Loucy (cell line): ENCODE measurements at regions not wholly inside any gene's neighbourhood (a gene's known extent, or its start where the extent isn't known, plus 50 kb on each side); places are given as distances from the start of the nearest gene placed in this dataset.

Experiments used
- H2AFZ ChIP-seq: fragments of 200-600 bp; sonication (generic); 2 replicates; pipeline ENCODE4 v1.6.0; 2016; ENCODE audit warnings: antibody characterized with exemption, mild to moderate bottlenecking, low read length, moderate library complexity
- H3F3A ChIP-seq: fragments of 200-600 bp; 2 replicates; pipeline ENCODE4 v1.6.0; 2016; ENCODE audit warnings: antibody characterized with exemption, low read depth, mild to moderate bottlenecking
- H3K27me3 ChIP-seq: fragments of 200-600 bp; sonication (generic); 2 replicates; pipeline ENCODE4 v1.6.1; 2014; ENCODE audit warnings: low read length, mild to moderate bottlenecking; ENCODE audit not compliant: insufficient read depth, poor library complexity, severe bottlenecking
- H3K36me3 ChIP-seq: fragments of 200-600 bp; sonication (generic); 2 replicates; pipeline ENCODE4 v1.6.1; 2016; ENCODE audit warnings: low read length; ENCODE audit not compliant: insufficient read depth
- H3K4me1 ChIP-seq: fragments of 200-600 bp; sonication (generic); 2 replicates; pipeline ENCODE4 v1.5.1; 2014; ENCODE audit warnings: low read length, mild to moderate bottlenecking; ENCODE audit not compliant: insufficient read depth, poor library complexity, severe bottlenecking
- H3K4me2 ChIP-seq: fragments of 200-600 bp; sonication (generic); 2 replicates; pipeline ENCODE4 v1.6.0; 2014; ENCODE audit warnings: antibody characterized with exemption, low read length, low read depth, mild to moderate bottlenecking; ENCODE audit not compliant: poor library complexity, severe bottlenecking
- H3K4me3 ChIP-seq: fragments of 200-600 bp; sonication (generic); 2 replicates; pipeline ENCODE4 v1.5.1; 2014; ENCODE audit warnings: low read length, mild to moderate bottlenecking, mixed read lengths; ENCODE audit not compliant: poor library complexity, severe bottlenecking
- H3K79me2 ChIP-seq: fragments of 200-600 bp; sonication (generic); 2 replicates; pipeline ENCODE4 v1.6.1; 2014; ENCODE audit warnings: low read length; ENCODE audit not compliant: insufficient read depth
- H3K9ac ChIP-seq: fragments of 200-600 bp; sonication (generic); 2 replicates; pipeline ENCODE4 v1.6.0; 2014; ENCODE audit warnings: mild to moderate bottlenecking, low read depth, low read length, moderate library complexity; ENCODE audit not compliant: poor library complexity, severe bottlenecking
- H3K9me2 ChIP-seq: fragments of 200-600 bp; sonication (generic); replicated peaks from 2 replicates; pipeline ENCODE4 v1.6.1; 2016; ENCODE audit warnings: low read depth, low read length, mixed read lengths
- H3K9me3 ChIP-seq: fragments of 200-600 bp; sonication (generic); 2 replicates; pipeline ENCODE4 v1.6.1; 2014; ENCODE audit warnings: mild to moderate bottlenecking, antibody characterized with exemption, low read length, low read depth; ENCODE audit not compliant: insufficient read depth
- H4K20me1 ChIP-seq: fragments of 200-600 bp; sonication (generic); 2 replicates; pipeline ENCODE4 v1.6.0; 2014; ENCODE audit warnings: antibody characterized with exemption, low read length, mild to moderate bottlenecking; ENCODE audit not compliant: insufficient read depth, poor library complexity, severe bottlenecking
- EZH2phosphoT487 ChIP-seq: fragments of 200-600 bp; IDR thresholded peaks from 2 replicates; pipeline ENCODE4 v1.6.1; 2018; ENCODE audit warnings: antibody characterized with exemption, mild to moderate bottlenecking, moderate library complexity, borderline replicate concordance
- TF ChIP-seq, protein P1 (sequence below): fragments of 200-600 bp; sonication (generic); conservative IDR thresholded peaks from 2 replicates; pipeline ENCODE4 v1.5.1; 2014; ENCODE audit warnings: mild to moderate bottlenecking, antibody characterized with exemption, low read length

GRCh38 chr5:81859624-81860023 is 108.7 kb upstream of the SSBP2 start:
- H3K4me2 ChIP-seq: no peak overlapping the region
- no peak overlapping the region for H3K9ac ChIP-seq
- no peaks in the 10 kb centered on the region for H3K79me2 ChIP-seq
- TF ChIP-seq, protein P1, sequence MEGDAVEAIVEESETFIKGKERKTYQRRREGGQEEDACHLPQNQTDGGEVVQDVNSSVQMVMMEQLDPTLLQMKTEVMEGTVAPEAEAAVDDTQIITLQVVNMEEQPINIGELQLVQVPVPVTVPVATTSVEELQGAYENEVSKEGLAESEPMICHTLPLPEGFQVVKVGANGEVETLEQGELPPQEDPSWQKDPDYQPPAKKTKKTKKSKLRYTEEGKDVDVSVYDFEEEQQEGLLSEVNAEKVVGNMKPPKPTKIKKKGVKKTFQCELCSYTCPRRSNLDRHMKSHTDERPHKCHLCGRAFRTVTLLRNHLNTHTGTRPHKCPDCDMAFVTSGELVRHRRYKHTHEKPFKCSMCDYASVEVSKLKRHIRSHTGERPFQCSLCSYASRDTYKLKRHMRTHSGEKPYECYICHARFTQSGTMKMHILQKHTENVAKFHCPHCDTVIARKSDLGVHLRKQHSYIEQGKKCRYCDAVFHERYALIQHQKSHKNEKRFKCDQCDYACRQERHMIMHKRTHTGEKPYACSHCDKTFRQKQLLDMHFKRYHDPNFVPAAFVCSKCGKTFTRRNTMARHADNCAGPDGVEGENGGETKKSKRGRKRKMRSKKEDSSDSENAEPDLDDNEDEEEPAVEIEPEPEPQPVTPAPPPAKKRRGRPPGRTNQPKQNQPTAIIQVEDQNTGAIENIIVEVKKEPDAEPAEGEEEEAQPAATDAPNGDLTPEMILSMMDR: no peak
- TF ChIP-seq EZH2phosphoT487: no peak
- 0 out of 2 replicates have a peak, but pooled peaks cover 5% of the 10 kb centered on the region for H3F3A ChIP-seq
- H2AFZ ChIP-seq: no peak overlapping the region
- H3K4me3 ChIP-seq: no peak overlapping the region
- no peaks in the 10 kb centered on the region for H4K20me1 ChIP-seq
- H3K36me3 ChIP-seq: no peaks in the 10 kb centered on the region
- H3K27me3 ChIP-seq: no peaks in the 10 kb centered on the region
- H3K4me1 ChIP-seq: peaks cover 35% of the 10 kb centered on the region
- H3K9me2 ChIP-seq: no peaks in the 10 kb centered on the region
- H3K9me3 ChIP-seq: no peaks in the 10 kb centered on the region

GRCh38 chr5:81856948-81857928 is 106.3 kb upstream of the SSBP2 start:
- peaks cover 49% of the 10 kb centered on the region for H3K4me1 ChIP-seq
- no peak overlapping the region for H2AFZ ChIP-seq
- H3K9ac ChIP-seq: peak overlapping the region; percentile 54
- peak overlapping the region; percentile 49 for H3K4me2 ChIP-seq
- no peaks in the 10 kb centered on the region for H3K27me3 ChIP-seq
- no peaks in the 10 kb centered on the region for H4K20me1 ChIP-seq
- H3F3A ChIP-seq: 0 out of 2 replicates have a peak, but pooled peaks cover 5% of the 10 kb centered on the region
- H3K9me2 ChIP-seq: no peaks in the 10 kb centered on the region
- no peaks in the 10 kb centered on the region for H3K36me3 ChIP-seq
- peaks cover 19% of the 10 kb centered on the region; the same call in 1 of the 2 replicates for H3K79me2 ChIP-seq
- TF ChIP-seq, protein P1: peak; percentile 75
- no peak for TF ChIP-seq EZH2phosphoT487
- H3K4me3 ChIP-seq: peak overlapping the region; percentile 15
- no peaks in the 10 kb centered on the region for H3K9me3 ChIP-seq

DNA sequence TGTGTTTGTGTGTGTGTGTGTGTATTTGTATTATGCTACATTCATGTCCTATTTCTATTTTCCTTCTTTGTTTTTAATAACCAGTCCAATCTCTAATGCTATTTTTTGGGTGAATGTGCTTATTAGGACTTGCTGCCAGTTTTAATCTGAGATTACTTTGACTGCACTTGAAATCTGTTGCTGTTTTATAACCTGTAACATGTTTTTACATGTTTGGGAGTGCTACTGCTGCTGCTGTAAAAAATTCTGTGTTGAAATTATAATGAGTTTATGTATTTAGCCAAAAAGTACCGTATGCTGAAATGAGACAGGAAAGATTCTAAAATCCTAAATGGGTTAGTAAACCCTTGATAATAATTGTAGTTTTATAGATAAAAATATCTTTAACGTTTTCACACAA is 104.7 kb upstream of the SSBP2 start:
- no peaks in the 10 kb centered on the region for H3K36me3 ChIP-seq
- H3K4me3 ChIP-seq: no peak overlapping the region
- peak overlapping the region; percentile 89 for H3K4me2 ChIP-seq
- 0 out of 2 replicates have a peak, but pooled peaks cover 5% of the 10 kb centered on the region for H3F3A ChIP-seq
- peaks cover 23% of the 10 kb centered on the region for H3K79me2 ChIP-seq
- peak overlapping the region; percentile 54 for H3K9ac ChIP-seq
- H3K9me3 ChIP-seq: no peaks in the 10 kb centered on the region
- no peak overlapping the region for H2AFZ ChIP-seq
- H4K20me1 ChIP-seq: no peaks in the 10 kb centered on the region
- H3K9me2 ChIP-seq: no peaks in the 10 kb centered on the region
- no peak for TF ChIP-seq EZH2phosphoT487
- peaks cover 58% of the 10 kb centered on the region for H3K4me1 ChIP-seq
- H3K27me3 ChIP-seq: no peaks in the 10 kb centered on the region
